GM12878 (cell line): ENCODE measurements at regions not wholly inside any gene's neighbourhood (a gene's known extent, or its start where the extent isn't known, plus 50 kb on each side); places are given as distances from the start of the nearest gene placed in this dataset.

Experiments
- CEBPB ChIP-seq, 2 experiments: fragments of 150-350 bp in 1 of 2; IDR thresholded peaks; 2 replicates each; pipeline ENCODE4 v1.6.1; 2012 to 2014; ENCODE audit warnings: low read depth in 2 of 2, low read length in 2 of 2, borderline replicate concordance in 1 of 2, inconsistent platforms in 1 of 2
- CTCF ChIP-seq, 3 experiments: IDR thresholded peaks in 2 of 3; conservative IDR thresholded peaks in 1 of 3; 2 replicates each; pipeline ENCODE4 v1.5.1; 2011; ENCODE audit warnings: low read depth in 3 of 3, low read length in 3 of 3, mild to moderate bottlenecking in 3 of 3, control low read depth in 2 of 3, moderate library complexity in 2 of 3, inconsistent platforms in 1 of 3, mixed read lengths in 1 of 3; ENCODE audit not compliant: control insufficient read depth in 2 of 3, insufficient read depth in 1 of 3; ENCODE audit errors: extremely low read depth in 1 of 3
- E2F4 ChIP-seq: IDR thresholded peaks from 2 replicates; pipeline ENCODE4 v1.6.1; 2012; ENCODE audit warnings: low read depth, low read length, improper control_type of control experiment
- EGR1 ChIP-seq, 2 experiments: IDR thresholded peaks; 1 replicate in 1 of 2; 2 replicates in 1 of 2; pipeline ENCODE4 v1.6.1; 2011 to 2012; ENCODE audit warnings: low read depth in 2 of 2, low read length in 2 of 2, borderline replicate concordance in 1 of 2, mild to moderate bottlenecking in 1 of 2, moderate library complexity in 1 of 2
- EP300 ChIP-seq, 2 experiments: fragments of 150-350 bp in 1 of 2; IDR thresholded peaks; 2 replicates each; pipeline ENCODE4 v1.6.1; 2011 to 2012; ENCODE audit warnings: low read depth in 2 of 2, low read length in 2 of 2, borderline replicate concordance in 1 of 2, improper control_type of control experiment in 1 of 2, inconsistent platforms in 1 of 2; ENCODE audit not compliant: control insufficient read depth in 1 of 2
- EZH2 ChIP-seq: IDR thresholded peaks from 2 replicates; pipeline ENCODE4 v1.6.1; 2012; ENCODE audit warnings: low read depth, mild to moderate bottlenecking, control low read depth, inconsistent platforms, low read length, borderline replicate concordance; ENCODE audit not compliant: control insufficient read depth
- HSF1 ChIP-seq: fragments of 150-350 bp; IDR thresholded peaks from 2 replicates; pipeline ENCODE4 v1.6.1; 2014; ENCODE audit warnings: mild to moderate bottlenecking, low read depth, low read length
- MAX ChIP-seq: IDR thresholded peaks from 2 replicates; pipeline ENCODE4 v1.6.1; 2012; ENCODE audit warnings: low read depth, low read length, improper control_type of control experiment
- NFYA ChIP-seq: IDR thresholded peaks from 2 replicates; pipeline ENCODE4 v1.6.1; 2011; ENCODE audit warnings: low read depth, mild to moderate bottlenecking, low read length, improper control_type of control experiment, borderline replicate concordance
- NRF1 ChIP-seq: conservative IDR thresholded peaks from 2 replicates; pipeline ENCODE4 v1.6.1; 2011; ENCODE audit warnings: mild to moderate bottlenecking, low read depth, low read length, improper control_type of control experiment
- POLR2A ChIP-seq: IDR thresholded peaks from 2 replicates; pipeline ENCODE4 v1.6.1; 2011; ENCODE audit warnings: low read depth, mild to moderate bottlenecking, low read length
- ZBTB11 ChIP-seq: fragments of 450-650 bp; formaldehyde crosslinking; IDR thresholded peaks from 2 replicates; pipeline ENCODE4 v1.5.0; 2022; ENCODE audit warnings: mild to moderate bottlenecking, missing genetic modification characterization
- ZNF217 ChIP-seq: fragments of 450-650 bp; IDR thresholded peaks from 2 replicates; pipeline ENCODE4 v1.6.1; 2017; ENCODE audit warnings: antibody characterized with exemption, mild to moderate bottlenecking
- ZNF24 ChIP-seq: fragments of 450-650 bp; IDR thresholded peaks from 2 replicates; pipeline ENCODE4 v1.6.1; 2017; ENCODE audit warnings: antibody characterized with exemption, mild to moderate bottlenecking

GRCh38 chr6:155913816-155914215 lies 458.2 kb upstream of the NOX3 start:
- TF ChIP-seq CTCF (IDR thresholded peaks at IDR 0.05 in 2 of 3, conservative IDR thresholded peaks at IDR 0.05 in 1 of 3; ENCODE audit: control insufficient read depth in 2 of 3, extremely low read depth in 1 of 3, insufficient read depth in 1 of 3, low read depth in 3 of 3, low read length in 3 of 3) (no peak), CEBPB (IDR thresholded peaks at IDR 0.05; ENCODE audit: borderline replicate concordance in 1 of 2, low read depth in 2 of 2, low read length in 2 of 2) (no peak), MAX (no peak), HSF1 (no peak), E2F4 (no peak), ZBTB11 (CRISPR knock-in tag) (no peak), EZH2 (no peak), EP300 (IDR thresholded peaks at IDR 0.05; ENCODE audit: borderline replicate concordance in 1 of 2, control insufficient read depth in 1 of 2, low read depth in 2 of 2, low read length in 2 of 2) (no peak), NRF1 (no peak), NFYA (no peak), ZNF24 (no peak), EGR1 (IDR thresholded peaks at IDR 0.05; ENCODE audit: borderline replicate concordance in 1 of 2, low read depth in 2 of 2, low read length in 2 of 2) (no peak), POLR2A (no peak), ZNF217 (no peak)
